IgD-negative memory B cell (primary cell): ENCODE measurements at regions not wholly inside any gene's neighbourhood (a gene's known extent, or its start where the extent isn't known, plus 50 kb on each side); places are given as distances from the start of the nearest gene placed in this dataset.

Experiments used
- H3K27ac Mint-ChIP-seq, 3 donors: one replicate each; pipeline ENCODE4 v1.8.0; 2020 to 2022; ENCODE audit warnings: mild to moderate bottlenecking in 3 of 3, mixed read lengths in 3 of 3, moderate library complexity in 1 of 3
- H3K27me3 Mint-ChIP-seq: one replicate; pipeline ENCODE4 v1.8.0; 2021; ENCODE audit warnings: mixed read lengths
- H3K36me3 Mint-ChIP-seq: one replicate; pipeline ENCODE4 v1.8.0; 2020; ENCODE audit warnings: mild to moderate bottlenecking, mixed read lengths
- H3K4me1 Mint-ChIP-seq, 3 donors: one replicate each; pipeline ENCODE4 v1.8.0; 2020 to 2022; ENCODE audit warnings: mixed read lengths in 3 of 3, mild to moderate bottlenecking in 1 of 3
- H3K4me3 Mint-ChIP-seq, 4 donors: one replicate each; pipeline ENCODE4 v1.8.0; 2020 to 2022; ENCODE audit warnings: mild to moderate bottlenecking in 4 of 4, mixed read lengths in 4 of 4, moderate library complexity in 3 of 4
- H3K9me3 Mint-ChIP-seq, 3 donors: one replicate each; pipeline ENCODE4 v1.8.0; 2020 to 2021; ENCODE audit warnings: mixed read lengths in 3 of 3, mild to moderate bottlenecking in 1 of 3

DNA sequence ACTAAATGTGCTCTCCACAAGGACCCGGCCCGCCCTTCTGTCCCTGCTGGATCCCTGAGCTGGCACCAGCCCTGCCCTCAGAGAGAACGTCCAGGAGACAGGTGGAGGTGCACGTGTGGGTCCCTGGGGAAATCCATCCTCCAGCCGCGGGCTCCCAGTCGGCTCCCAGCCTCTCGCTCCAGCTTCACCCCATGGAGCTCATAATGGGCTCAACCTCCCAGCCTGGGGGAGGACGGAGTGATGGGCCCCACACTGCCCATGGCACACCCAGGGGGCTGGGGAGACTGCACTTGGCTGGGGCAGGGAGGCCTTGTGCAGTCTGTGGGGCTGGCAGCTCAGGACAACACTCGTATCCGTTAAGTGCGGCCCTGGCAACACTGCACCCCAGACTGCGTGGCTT, 250.5 kb downstream of the TMEM121 start:
- peak overlapping the region in 2 of 3 donors; percentile 67 to 70 for H3K27ac Mint-ChIP-seq
- H3K36me3 Mint-ChIP-seq, result no peaks in the 10 kb centered on the region
- H3K4me1 Mint-ChIP-seq, result no peaks in the 10 kb centered on the region
- peaks cover 2 to 5% (median 4%) of the 10 kb centered on the region in 3 donors for H3K9me3 Mint-ChIP-seq
- no peaks in the 10 kb centered on the region for H3K27me3 Mint-ChIP-seq
- peak overlapping the region in 1 of 4 donors; percentile 30 for H3K4me3 Mint-ChIP-seq

DNA sequence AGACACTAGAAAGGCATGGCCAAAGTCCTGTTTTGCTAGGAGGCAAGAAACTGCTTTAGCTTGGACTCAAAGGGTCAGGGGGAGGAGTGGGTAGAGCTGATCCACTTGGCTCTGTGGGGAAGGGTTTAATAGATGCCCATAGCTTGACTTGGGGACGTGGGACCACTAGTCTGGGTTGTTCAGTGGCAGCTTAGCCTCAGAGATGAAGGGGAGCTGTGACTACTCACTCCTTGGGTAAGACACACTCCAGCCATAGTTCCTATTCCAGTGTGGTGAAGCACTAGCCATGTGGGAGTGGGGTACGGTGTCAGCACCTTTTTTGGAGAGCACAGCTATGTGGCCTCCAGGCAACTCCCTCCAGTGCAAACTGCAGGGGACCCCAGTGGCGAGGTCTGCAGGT, 257.3 kb downstream of the TMEM121 start:
- no peak overlapping the region for H3K4me3 Mint-ChIP-seq
- H3K27ac Mint-ChIP-seq, result no peak overlapping the region
- H3K9me3 Mint-ChIP-seq, result peaks cover 2 to 5% (median 4%) of the 10 kb centered on the region in 3 donors
- no peaks in the 10 kb centered on the region for H3K27me3 Mint-ChIP-seq
- no peaks in the 10 kb centered on the region for H3K4me1 Mint-ChIP-seq
- H3K36me3 Mint-ChIP-seq, result no peaks in the 10 kb centered on the region

DNA sequence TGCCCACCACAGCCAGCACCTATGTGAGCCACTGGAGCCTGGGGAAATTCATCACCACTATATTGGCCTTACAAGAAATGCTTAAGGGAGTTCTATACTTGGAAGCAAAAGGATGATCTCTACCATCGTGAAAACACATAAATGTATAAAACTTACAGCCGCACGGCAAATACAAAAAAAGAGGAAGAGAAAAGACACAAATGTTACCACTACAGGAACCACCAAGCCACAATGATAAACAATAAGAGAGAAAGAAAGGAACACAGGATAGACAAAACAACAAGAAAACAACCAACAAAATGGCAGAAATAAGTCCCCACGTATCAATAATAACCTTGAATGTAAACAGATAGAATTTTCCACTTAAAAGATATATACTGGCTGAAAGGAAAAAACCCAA, 267.5 kb downstream of the TMEM121 start:
- no peaks in the 10 kb centered on the region for H3K36me3 Mint-ChIP-seq
- no peaks in the 10 kb centered on the region for H3K9me3 Mint-ChIP-seq
- H3K4me1 Mint-ChIP-seq, result peaks cover 3 to 9% (median 4%) of the 10 kb centered on the region in 3 donors
- peak overlapping the region in 1 of 4 donors; percentile 9 for H3K4me3 Mint-ChIP-seq
- H3K27ac Mint-ChIP-seq, result no peak overlapping the region
- no peaks in the 10 kb centered on the region for H3K27me3 Mint-ChIP-seq

DNA sequence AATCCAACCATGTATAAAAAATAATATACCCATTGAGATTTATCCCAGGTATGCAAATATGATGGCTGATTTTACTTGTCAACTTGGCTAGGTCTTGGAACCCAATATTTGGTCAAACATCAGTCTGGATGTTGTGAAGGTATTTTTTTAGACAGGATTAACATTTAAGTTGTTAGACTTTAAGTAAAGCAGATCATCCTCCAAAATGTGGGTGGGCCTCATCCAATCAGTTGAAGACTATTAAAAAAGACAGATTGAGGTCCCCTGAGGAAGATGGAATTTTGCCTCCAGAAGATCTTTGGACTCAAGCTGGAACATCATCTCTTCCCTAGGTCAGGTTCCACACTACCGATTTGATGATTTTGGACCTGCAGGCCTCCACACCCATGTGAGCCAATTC, 271.2 kb downstream of the TMEM121 start:
- no peaks in the 10 kb centered on the region for H3K27me3 Mint-ChIP-seq
- no peak overlapping the region for H3K27ac Mint-ChIP-seq
- no peaks in the 10 kb centered on the region for H3K36me3 Mint-ChIP-seq
- peaks cover 3 to 9% (median 4%) of the 10 kb centered on the region in 3 donors for H3K4me1 Mint-ChIP-seq
- H3K9me3 Mint-ChIP-seq, result no peaks in the 10 kb centered on the region
- no peak overlapping the region for H3K4me3 Mint-ChIP-seq

DNA sequence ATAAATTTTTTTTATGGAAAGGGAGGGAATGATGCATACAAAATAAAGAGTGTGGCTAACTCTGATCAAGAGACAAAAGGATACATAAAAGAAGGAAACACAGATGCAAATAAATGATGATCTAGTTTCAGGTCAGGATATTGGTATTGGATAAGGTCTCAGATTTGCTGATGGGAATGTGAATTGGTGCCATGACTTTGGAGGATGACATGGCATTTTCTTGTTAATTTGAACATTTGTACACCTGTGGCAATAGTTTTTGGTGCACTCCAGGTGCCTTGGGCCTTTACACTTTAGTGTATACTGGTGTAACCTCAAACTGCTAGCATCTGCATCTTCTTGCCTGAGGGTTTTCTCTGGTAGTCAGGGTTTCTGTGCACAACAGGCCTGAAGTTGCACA, 279.3 kb downstream of the TMEM121 start:
- Mint-ChIP-seq H3K4me3 (no peak overlapping the region), H3K27ac (no peak overlapping the region), H3K9me3 (no peaks in the 10 kb centered on the region), H3K27me3 (no peaks in the 10 kb centered on the region), H3K36me3 (no peaks in the 10 kb centered on the region), H3K4me1 (no peaks in the 10 kb centered on the region)

DNA sequence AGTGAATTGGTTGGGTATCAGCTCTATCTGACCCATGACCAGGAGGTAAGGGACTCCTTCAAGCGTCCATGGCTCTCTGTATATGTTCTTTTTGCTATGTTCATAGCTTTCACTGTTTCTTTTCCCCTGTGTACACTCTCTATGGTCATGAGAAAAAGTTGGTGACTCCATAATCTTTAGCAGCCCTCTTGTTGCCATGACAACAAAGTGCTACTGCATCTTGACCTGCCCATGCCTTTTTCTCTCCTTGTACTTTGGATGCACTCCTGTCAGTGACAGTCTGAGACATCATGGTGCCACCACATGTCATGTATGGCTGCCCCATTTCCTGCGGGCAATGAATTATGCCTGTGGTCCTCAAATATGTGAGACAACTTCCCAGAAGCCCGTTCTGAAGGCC, 280.2 kb downstream of the TMEM121 start:
- Mint-ChIP-seq H3K36me3 (no peaks in the 10 kb centered on the region), H3K4me3 (no peak overlapping the region), H3K27me3 (no peaks in the 10 kb centered on the region), H3K27ac (no peak overlapping the region), H3K4me1 (no peaks in the 10 kb centered on the region), H3K9me3 (no peaks in the 10 kb centered on the region)

DNA sequence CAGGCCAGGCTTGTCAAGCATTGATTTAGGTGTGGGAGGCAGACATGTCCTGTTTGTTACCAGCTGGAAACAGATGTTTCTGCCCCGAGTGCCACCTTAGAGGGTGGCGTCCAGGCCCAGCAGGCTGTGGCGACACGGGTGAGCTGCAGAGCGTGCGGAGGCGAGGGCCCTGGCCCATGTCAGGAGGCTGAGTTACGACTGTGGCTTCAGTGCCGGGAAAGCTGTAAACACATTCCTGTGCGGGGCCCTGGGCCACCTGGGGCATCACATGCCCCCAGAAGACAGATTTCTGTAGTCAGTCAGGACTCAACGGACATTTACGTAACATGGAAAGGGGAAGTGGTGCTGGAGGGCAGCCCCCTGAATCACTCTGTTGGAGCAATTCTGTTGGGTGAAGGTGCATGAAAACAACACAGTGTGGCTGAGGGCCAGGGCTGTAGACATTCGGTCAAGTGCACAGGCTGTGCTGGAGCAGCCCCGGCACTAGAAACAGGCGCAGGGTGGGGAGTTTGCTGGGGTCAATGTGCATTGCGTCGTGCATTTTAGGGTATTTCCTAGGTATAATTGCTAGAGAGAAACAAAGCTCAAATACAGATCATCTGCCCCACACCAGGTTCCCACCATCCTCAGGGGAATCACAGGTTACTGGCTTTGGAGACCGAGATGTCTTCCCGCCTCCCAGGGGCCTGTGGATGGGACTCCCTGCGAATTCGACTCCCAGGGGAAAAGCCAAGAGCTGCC, 291.8 kb downstream of the TMEM121 start:
- Mint-ChIP-seq H3K4me1 (peaks cover 4 to 15% (median 9%) of the 10 kb centered on the region in 3 donors), H3K27me3 (no peaks in the 10 kb centered on the region), H3K9me3 (no peaks in the 10 kb centered on the region), H3K27ac (peak overlapping the region; percentile 87 to 97 (median 95)), H3K4me3 (peak overlapping the region in 3 of 4 donors; percentile 84 to 90 (median 84)), H3K36me3 (no peaks in the 10 kb centered on the region)

DNA sequence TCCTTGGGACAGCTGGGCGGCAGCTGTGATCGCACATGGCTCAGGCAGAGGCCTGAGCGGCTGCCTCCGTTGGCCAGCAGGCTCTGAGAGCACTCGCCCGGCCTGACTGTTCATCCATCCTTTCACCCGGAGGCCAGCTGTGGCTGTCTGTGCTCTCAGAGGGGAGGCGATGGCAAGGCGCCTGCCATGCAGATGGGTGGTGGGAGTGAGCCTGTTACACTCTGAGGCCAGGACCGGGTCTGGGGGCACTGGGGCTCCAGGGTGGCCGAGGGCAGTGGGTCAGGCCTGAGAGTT, 292.3 kb downstream of the TMEM121 start:
- Mint-ChIP-seq H3K4me1 (peaks cover 4 to 15% (median 9%) of the 10 kb centered on the region in 3 donors), H3K4me3 (peak overlapping the region in 2 of 4 donors; percentile 84), H3K27ac (peak overlapping the region; percentile 87 to 97 (median 95)), H3K36me3 (no peaks in the 10 kb centered on the region), H3K27me3 (no peaks in the 10 kb centered on the region), H3K9me3 (no peaks in the 10 kb centered on the region)

DNA sequence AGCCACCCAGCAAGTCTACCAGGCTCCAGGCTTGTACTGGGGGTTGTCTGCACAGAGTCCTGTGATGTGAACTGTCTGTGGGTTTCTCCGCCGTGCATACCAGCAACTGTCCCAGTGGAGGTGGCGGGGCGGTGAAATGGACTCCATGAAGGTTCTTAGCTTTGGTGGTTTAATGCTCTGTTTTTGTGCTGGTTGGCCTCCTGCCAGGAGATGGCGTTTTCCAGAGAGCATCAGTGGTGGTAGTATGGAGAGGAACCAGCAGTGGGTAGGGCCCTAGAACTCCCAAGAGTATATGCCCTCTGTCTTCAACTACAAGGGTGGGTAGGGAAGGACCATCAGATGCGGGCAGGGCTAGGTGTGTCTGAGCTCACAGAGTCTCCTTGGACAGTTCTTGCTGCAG, 303.8 kb downstream of the TMEM121 start:
- H3K9me3 Mint-ChIP-seq, result no peaks in the 10 kb centered on the region
- H3K4me3 Mint-ChIP-seq, result no peak overlapping the region
- H3K36me3 Mint-ChIP-seq, result no peaks in the 10 kb centered on the region
- no peaks in the 10 kb centered on the region for H3K4me1 Mint-ChIP-seq
- H3K27me3 Mint-ChIP-seq, result no peaks in the 10 kb centered on the region
- no peak overlapping the region for H3K27ac Mint-ChIP-seq

DNA sequence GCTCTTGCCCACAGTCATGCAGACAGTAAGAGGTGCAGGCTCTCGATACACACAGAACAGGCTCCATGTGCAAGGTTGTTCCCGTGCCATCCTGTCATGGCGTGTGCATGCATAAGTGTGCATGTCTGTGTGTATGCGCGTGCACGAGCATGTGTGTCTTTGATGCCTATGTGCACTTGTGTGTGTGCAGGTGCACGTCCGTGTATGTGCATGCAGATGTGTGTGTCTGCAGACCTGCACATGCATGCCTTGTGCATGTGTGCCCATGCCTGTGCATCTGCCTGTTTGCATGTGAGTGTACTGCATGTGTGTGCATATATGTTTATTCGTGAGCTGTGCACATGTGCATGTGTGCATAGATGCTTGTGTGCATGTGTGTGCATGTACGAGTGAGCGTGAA, 309.8 kb downstream of the TMEM121 start:
- no peaks in the 10 kb centered on the region for H3K36me3 Mint-ChIP-seq
- no peaks in the 10 kb centered on the region for H3K27me3 Mint-ChIP-seq
- H3K9me3 Mint-ChIP-seq, result no peaks in the 10 kb centered on the region
- no peak overlapping the region for H3K4me3 Mint-ChIP-seq
- no peak overlapping the region for H3K27ac Mint-ChIP-seq
- H3K4me1 Mint-ChIP-seq, result peaks cover 0 to 2% (median 0%) of the 10 kb centered on the region in 3 donors

DNA sequence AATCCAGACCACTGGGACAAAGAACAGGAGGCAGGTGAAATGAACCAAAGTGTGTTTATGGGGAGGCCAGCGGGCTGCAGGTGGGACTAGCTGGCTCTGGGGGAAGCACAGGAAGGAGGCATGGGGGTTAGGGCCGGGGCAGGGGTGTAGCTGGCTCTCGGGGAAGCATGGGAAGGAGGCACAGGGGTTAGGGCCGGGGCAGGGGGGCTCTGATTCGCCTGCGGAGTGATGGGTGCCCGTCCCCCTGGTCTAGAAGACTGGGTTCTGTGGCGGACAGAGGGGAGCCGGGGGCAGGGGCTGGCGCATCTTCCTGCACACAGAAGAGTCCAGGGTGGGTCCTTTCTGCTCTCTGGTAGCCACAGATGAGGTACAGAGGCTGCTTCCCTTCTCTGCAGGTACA, 310.3 kb downstream of the TMEM121 start:
- no peaks in the 10 kb centered on the region for H3K27me3 Mint-ChIP-seq
- no peaks in the 10 kb centered on the region for H3K9me3 Mint-ChIP-seq
- H3K36me3 Mint-ChIP-seq, result no peaks in the 10 kb centered on the region
- peaks cover 0 to 2% (median 0%) of the 10 kb centered on the region in 3 donors for H3K4me1 Mint-ChIP-seq
- H3K4me3 Mint-ChIP-seq, result no peak overlapping the region
- no peak overlapping the region for H3K27ac Mint-ChIP-seq

DNA sequence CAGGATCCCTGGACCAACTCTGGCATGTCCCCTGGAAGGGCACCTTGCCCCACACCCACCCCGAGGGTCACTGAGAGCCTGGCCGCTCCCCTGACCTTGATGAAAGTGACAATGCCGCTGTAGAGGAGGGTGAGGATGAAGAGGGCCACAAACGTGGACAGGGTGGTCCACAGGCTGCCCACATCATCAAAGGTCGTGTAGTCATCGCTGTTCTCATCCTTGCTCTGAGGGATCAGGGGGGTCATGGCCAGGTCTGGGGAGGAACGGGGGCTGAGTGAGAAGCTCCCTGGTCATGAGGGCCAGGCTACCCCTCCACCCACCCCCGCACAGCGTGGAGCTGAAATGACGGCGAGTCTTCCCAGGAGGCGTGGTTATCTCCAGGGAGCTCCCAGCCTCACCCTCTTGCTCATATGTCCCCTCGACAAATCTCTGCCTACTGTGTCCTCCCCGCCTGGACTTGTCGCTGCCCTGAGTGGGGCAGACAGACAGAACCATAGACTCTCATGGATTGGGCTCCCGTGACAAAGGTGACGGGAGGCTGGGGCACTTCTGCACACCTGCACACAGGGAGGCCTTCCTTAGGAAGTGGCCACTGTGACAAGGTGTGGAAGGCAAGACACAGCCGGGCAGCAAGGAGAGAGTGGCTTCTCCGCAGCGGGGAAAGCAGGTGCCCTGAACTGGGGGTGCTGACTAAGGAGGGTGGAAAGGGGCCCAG, 311.1 kb downstream of the TMEM121 start:
- H3K36me3 Mint-ChIP-seq, result no peaks in the 10 kb centered on the region
- no peaks in the 10 kb centered on the region for H3K9me3 Mint-ChIP-seq
- no peak overlapping the region for H3K27ac Mint-ChIP-seq
- no peaks in the 10 kb centered on the region for H3K27me3 Mint-ChIP-seq
- H3K4me3 Mint-ChIP-seq, result no peak overlapping the region
- H3K4me1 Mint-ChIP-seq, result peaks cover 0 to 2% (median 0%) of the 10 kb centered on the region in 3 donors

DNA sequence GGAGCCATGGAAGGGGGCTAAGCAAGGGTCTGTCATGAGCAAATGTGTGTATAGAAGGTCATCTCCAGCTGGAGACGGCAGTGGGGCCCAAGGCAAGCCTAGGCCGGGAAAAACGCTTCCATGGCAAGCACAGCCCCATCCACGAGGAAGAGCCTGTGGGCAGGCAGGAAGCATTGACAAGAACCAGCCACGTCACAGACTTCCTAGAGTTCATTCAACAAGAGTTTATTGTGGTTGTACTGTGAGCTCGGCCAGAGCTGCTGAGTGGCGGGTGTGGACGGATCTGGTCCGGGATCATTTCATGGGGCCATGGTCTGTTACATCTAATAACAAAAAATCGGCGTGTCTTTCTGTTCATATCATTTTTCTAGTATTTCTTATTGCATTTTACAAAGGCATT, 311.7 kb downstream of the TMEM121 start:
- Mint-ChIP-seq H3K4me1 (peaks cover 0 to 2% (median 0%) of the 10 kb centered on the region in 3 donors), H3K4me3 (no peak overlapping the region), H3K27me3 (no peaks in the 10 kb centered on the region), H3K9me3 (no peaks in the 10 kb centered on the region), H3K27ac (no peak overlapping the region), H3K36me3 (no peaks in the 10 kb centered on the region)

DNA sequence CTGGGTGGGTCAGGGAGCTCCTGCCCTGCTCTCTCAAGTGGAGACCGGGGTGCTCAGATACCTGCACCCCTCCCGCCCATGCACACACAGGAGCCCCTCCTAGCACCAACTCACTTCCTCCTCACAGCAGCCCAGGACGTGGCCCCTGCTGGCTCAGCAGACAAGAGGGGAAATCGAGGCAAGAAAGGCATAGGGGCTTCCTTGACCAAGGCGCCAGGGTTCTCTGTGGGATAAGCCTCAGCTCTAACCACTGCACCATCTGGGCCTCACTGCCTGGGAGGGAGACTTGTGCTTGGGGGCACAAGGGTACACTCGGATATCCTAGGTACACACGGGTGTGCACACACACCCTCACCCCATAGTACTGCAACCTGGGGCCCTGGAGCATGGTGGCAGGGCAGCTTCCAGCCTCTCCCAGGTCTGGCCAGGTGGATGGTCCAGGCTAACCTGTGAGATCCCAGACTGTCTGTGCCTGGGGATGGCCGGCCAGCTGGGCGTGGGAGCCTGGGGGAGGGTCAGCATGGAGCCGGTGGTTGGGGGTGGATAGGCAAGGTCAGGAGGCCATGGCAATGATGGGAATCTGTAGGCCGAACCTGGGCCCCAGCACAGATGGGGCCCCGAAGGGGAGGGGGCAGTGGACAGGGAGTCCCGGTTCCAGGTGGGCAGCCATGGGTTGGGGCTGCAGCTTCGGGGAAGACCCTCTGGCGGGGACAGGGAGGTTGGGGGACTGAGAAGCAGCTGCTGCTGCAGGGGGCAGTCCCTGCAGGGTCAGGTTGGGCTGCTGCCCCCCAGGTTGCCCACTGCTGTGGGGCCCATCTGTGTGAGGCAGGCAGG, 312.4 kb downstream of the TMEM121 start:
- Mint-ChIP-seq H3K9me3 (no peaks in the 10 kb centered on the region), H3K27ac (no peak overlapping the region), H3K4me3 (no peak overlapping the region), H3K36me3 (no peaks in the 10 kb centered on the region), H3K4me1 (peaks cover 0 to 2% (median 0%) of the 10 kb centered on the region in 3 donors), H3K27me3 (no peaks in the 10 kb centered on the region)
